GM18499 (cell line): ENCODE measurements at regions not wholly inside any gene's neighbourhood (a gene's known extent, or its start where the extent isn't known, plus 50 kb on each side); places are given as distances from the start of the nearest gene placed in this dataset.
"Not testable (repeated sequence)": the region's sequence is repeated elsewhere in the genome, so short reads cannot be mapped to it uniquely, and the experiment has no call there.

ENCODE experiments used
- ATAC-seq: cut with Tn5 transposase; IDR thresholded peaks from one replicate; pipeline ENCODE4 v1.9.1; 2021; ENCODE audit warnings: moderate number of reproducible peaks; ENCODE audit not compliant: insufficient read depth, unreplicated experiment

- ATAC-seq: not testable (repeated sequence)
Measured at GRCh38 chr4:126670038-126670437, 962.7 kb upstream of the INTU start.

GRCh38 chr4:126678618-126679017 lies 954.1 kb upstream of the INTU start:
- ATAC-seq: no peak

- ATAC-seq: no peak
Measured at GRCh38 chr4:126679303-126679702, 953.5 kb upstream of the INTU start.

- ATAC-seq: no peak
Measured at GRCh38 chr4:126682250-126682649, 950.5 kb upstream of the INTU start.

GRCh38 chr4:126686491-126686890 lies 946.3 kb upstream of the INTU start:
- no peak for ATAC-seq

- ATAC-seq: no peak
Measured at GRCh38 chr4:126687655-126688358, 945.0 kb upstream of the INTU start.

GRCh38 chr4:126691797-126692196 lies 941.0 kb upstream of the INTU start:
- no peak for ATAC-seq

GRCh38 chr4:126697748-126698147 lies 935.0 kb upstream of the INTU start:
- ATAC-seq: no peak

GRCh38 chr4:126698224-126698623 lies 934.5 kb upstream of the INTU start:
- ATAC-seq: no peak

- ATAC-seq: no peak
Measured at GRCh38 chr4:126701756-126702155, 931.0 kb upstream of the INTU start.

GRCh38 chr4:126702747-126703146 lies 930.0 kb upstream of the INTU start:
- ATAC-seq: no peak

GRCh38 chr4:126705266-126705665 lies 927.5 kb upstream of the INTU start:
- ATAC-seq: no peak

- no peak for ATAC-seq
Measured at GRCh38 chr4:126708716-126709115, 924.0 kb upstream of the INTU start.

- no peak for ATAC-seq
Measured at GRCh38 chr4:126710935-126711334, 921.8 kb upstream of the INTU start.

GRCh38 chr4:126715067-126715466 lies 917.7 kb upstream of the INTU start:
- no peak for ATAC-seq

GRCh38 chr4:126715681-126716080 lies 917.1 kb upstream of the INTU start:
- no peak for ATAC-seq

GRCh38 chr4:126718136-126718535 lies 914.6 kb upstream of the INTU start:
- ATAC-seq: no peak

- no peak for ATAC-seq
Measured at GRCh38 chr4:126719852-126720251, 912.9 kb upstream of the INTU start.

- ATAC-seq: no peak
Measured at GRCh38 chr4:126725906-126726305, 906.9 kb upstream of the INTU start.

GRCh38 chr4:126727461-126727860 lies 905.3 kb upstream of the INTU start:
- no peak for ATAC-seq

- no peak for ATAC-seq
Measured at GRCh38 chr4:126731062-126731461, 901.7 kb upstream of the INTU start.

GRCh38 chr4:126733301-126733700 lies 899.5 kb upstream of the INTU start:
- no peak for ATAC-seq

GRCh38 chr4:126734465-126734864 lies 898.3 kb upstream of the INTU start:
- ATAC-seq: no peak
